Peyer's patch (tissue), 4 donors: ENCODE measurements at regions not wholly inside any gene's neighbourhood (a gene's known extent, or its start where the extent isn't known, plus 50 kb on each side); places are given as distances from the start of the nearest gene placed in this dataset.

Source experiments
- CTCF ChIP-seq, 6 experiments: fragments of 450-650 bp in 4 of 6; fragments of 200-600 bp in 2 of 6; sonication (generic) in 1 of 6; IDR thresholded peaks; one replicate each; pipeline ENCODE4 v1.5.1; 2017 to 2019; ENCODE audit warnings: antibody characterized with exemption in 6 of 6, mild to moderate bottlenecking in 3 of 6, moderate library complexity in 1 of 6
- POLR2A ChIP-seq, 2 donors: fragments of 450-650 bp; IDR thresholded peaks; one replicate each; pipeline ENCODE4 v1.5.1; 2017; ENCODE audit warnings: antibody characterized with exemption in 2 of 2, mild to moderate bottlenecking in 2 of 2, moderate library complexity in 2 of 2

DNA sequence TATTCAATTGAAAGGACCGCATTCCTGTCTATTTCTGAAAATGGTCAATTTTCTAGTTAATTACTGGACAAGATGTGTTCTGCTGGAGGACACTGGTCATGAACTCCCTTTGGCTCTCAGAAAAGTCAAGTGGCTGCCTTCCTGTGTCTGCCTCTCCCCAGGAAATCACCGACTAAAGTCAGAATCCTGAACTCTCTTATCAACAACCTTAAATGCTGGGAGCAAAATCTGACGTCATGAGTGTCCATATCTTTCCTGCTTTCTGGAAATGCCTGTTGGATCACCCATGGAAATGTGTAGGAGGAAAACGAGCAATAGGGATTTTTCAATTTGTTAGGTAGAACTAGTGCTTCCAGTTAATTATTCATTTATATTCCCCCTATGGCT, 53.5 kb upstream of the PLCB1 start:
- TF ChIP-seq CTCF (IDR thresholded peaks at IDR 0.05) (no peak), POLR2A (IDR thresholded peaks at IDR 0.05) (no peak)
